ENCODE measurements at regions not wholly inside any gene's neighbourhood (a gene's known extent, or its start where the extent isn't known, plus 50 kb on each side); places are given as distances from the start of the nearest gene placed in this dataset.

- TF ChIP-seq, protein P1, sequence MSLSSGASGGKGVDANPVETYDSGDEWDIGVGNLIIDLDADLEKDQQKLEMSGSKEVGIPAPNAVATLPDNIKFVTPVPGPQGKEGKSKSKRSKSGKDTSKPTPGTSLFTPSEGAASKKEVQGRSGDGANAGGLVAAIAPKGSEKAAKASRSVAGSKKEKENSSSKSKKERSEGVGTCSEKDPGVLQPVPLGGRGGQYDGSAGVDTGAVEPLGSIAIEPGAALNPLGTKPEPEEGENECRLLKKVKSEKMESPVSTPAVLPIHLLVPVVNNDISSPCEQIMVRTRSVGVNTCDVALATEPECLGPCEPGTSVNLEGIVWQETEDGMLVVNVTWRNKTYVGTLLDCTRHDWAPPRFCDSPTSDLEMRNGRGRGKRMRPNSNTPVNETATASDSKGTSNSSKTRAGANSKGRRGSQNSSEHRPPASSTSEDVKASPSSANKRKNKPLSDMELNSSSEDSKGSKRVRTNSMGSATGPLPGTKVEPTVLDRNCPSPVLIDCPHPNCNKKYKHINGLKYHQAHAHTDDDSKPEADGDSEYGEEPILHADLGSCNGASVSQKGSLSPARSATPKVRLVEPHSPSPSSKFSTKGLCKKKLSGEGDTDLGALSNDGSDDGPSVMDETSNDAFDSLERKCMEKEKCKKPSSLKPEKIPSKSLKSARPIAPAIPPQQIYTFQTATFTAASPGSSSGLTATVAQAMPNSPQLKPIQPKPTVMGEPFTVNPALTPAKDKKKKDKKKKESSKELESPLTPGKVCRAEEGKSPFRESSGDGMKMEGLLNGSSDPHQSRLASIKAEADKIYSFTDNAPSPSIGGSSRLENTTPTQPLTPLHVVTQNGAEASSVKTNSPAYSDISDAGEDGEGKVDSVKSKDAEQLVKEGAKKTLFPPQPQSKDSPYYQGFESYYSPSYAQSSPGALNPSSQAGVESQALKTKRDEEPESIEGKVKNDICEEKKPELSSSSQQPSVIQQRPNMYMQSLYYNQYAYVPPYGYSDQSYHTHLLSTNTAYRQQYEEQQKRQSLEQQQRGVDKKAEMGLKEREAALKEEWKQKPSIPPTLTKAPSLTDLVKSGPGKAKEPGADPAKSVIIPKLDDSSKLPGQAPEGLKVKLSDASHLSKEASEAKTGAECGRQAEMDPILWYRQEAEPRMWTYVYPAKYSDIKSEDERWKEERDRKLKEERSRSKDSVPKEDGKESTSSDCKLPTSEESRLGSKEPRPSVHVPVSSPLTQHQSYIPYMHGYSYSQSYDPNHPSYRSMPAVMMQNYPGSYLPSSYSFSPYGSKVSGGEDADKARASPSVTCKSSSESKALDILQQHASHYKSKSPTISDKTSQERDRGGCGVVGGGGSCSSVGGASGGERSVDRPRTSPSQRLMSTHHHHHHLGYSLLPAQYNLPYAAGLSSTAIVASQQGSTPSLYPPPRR (CRISPR knock-in tag; IDR thresholded peaks at IDR 0.05; ENCODE audit: borderline replicate concordance), result no peak
- no peak for TF ChIP-seq RBM14 (IDR thresholded peaks at IDR 0.05; ENCODE audit: borderline replicate concordance, insufficient read depth, low read depth, low read length)
- TF ChIP-seq TGIF2 (CRISPR knock-in tag; IDR thresholded peaks at IDR 0.05), result no peak
Measured at GRCh38 chr9:86723346-86723745, 224.0 kb downstream of the GAS1 start (continued).

- no peak overlapping the region for H3K4me3 ChIP-seq
- ChIA-PET POLR2A (interaction anchor here (0.5 to 0.8 kb wide), 2 partner anchors 15 to 49 kb away, joined by 3 to 4 read pairs; no protein-coding TSS in a partner anchor), CTCF (ENCODE audit: low intra/inter-chr PET ratio) (no interaction called here)
- intact Hi-C loops (cut with micrococcal nuclease), result no loop called here
- H3K9me3 ChIP-seq (replicated peaks; ENCODE audit: control insufficient read depth, insufficient read depth, low read depth, low read length), result no peaks in the 10 kb centered on the region
- no peak overlapping the region for H3K4me2 ChIP-seq (ENCODE audit: insufficient read depth, low read length)
- no peaks in the 10 kb centered on the region for H3K9me1 ChIP-seq (ENCODE audit: control insufficient read depth, insufficient read depth, low read length)
- no peak for FAIRE-seq
- 0% methylated on average over 3 of the region's 3 CpGs for WGBS (ENCODE audit: insufficient coverage, low coverage, missing lambda C conversion rate)
- DNase-seq (ENCODE audit: extremely low read depth in 1 of 4, low spot score in 3 of 4), result no peak
- no peaks in the 10 kb centered on the region for H3K79me2 ChIP-seq (ENCODE audit: control insufficient read depth, insufficient read depth, low read length)
- no peaks in the 10 kb centered on the region for H3K4me1 ChIP-seq (replicated peaks in 1 of 2; ENCODE audit: control insufficient read depth in 2 of 2, insufficient read depth in 2 of 2, low read length in 2 of 2)
- no peak overlapping the region for H2AFZ ChIP-seq (ENCODE audit: low read depth, low read length)
- no peak overlapping the region for H3K9ac ChIP-seq (ENCODE audit: insufficient read depth in 1 of 2, low read depth in 2 of 2, low read length in 2 of 2)
- H4K20me1 ChIP-seq (replicated peaks; ENCODE audit: control insufficient read depth, insufficient read depth, low read length), result no peaks in the 10 kb centered on the region
- no peaks in the 10 kb centered on the region for H3K27me3 ChIP-seq (ENCODE audit: control insufficient read depth in 2 of 2, insufficient read depth in 2 of 2, low read length in 2 of 2)
- in situ Hi-C loops (cut with MboI), result no loop called here
- H3K36me3 ChIP-seq (ENCODE audit: control insufficient read depth, insufficient read depth, low read length), result no peaks in the 10 kb centered on the region
- no TSS peak for BruUV-seq (replicated peaks)
- no peak overlapping the region for H3K27ac ChIP-seq (ENCODE audit: extremely low read depth, low read depth, low read length)
- ATAC-seq, result no peak
- TF ChIP-seq POLR2B (IDR thresholded peaks at IDR 0.05; ENCODE audit: low read depth, partially characterized antibody), result no peak
- TF ChIP-seq ESRRA (IDR thresholded peaks at IDR 0.05; ENCODE audit: borderline replicate concordance, low read depth), result no peak
- no peak for TF ChIP-seq GTF2F1 (IDR thresholded peaks at IDR 0.05; ENCODE audit: low read depth, low read length)
- no peak for TF ChIP-seq ZNF280B (CRISPR knock-in tag; IDR thresholded peaks at IDR 0.05)
- TF ChIP-seq ZNF431 (CRISPR knock-in tag; IDR thresholded peaks at IDR 0.05), result no peak
- no peak for TF ChIP-seq FOXM1 (IDR thresholded peaks at IDR 0.05; ENCODE audit: low read depth)
- TF ChIP-seq FOXM1 (CRISPR knock-in tag; IDR thresholded peaks at IDR 0.05; ENCODE audit: low read depth), result no peak
- TF ChIP-seq ARID2 (IDR thresholded peaks at IDR 0.05), result no peak
- no peak for TF ChIP-seq ZNF511 (CRISPR knock-in tag; IDR thresholded peaks at IDR 0.05)
- TF ChIP-seq ZNF197 (CRISPR knock-in tag; IDR thresholded peaks at IDR 0.05; ENCODE audit: low read depth), result no peak
- TF ChIP-seq SAP30 (IDR thresholded peaks at IDR 0.05; ENCODE audit: borderline replicate concordance, insufficient read depth, low read depth, low read length, poor library complexity, severe bottlenecking), result no peak
- TF ChIP-seq HDAC6 (IDR thresholded peaks at IDR 0.05; ENCODE audit: low read depth, low read length), result no peak
Measured at GRCh38 chr9:86722706-86723075, 224.6 kb downstream of the GAS1 start.

Measured in K562 (cell line).